Osteoblast (primary cell): ENCODE measurements at regions not wholly inside any gene's neighbourhood (a gene's known extent, or its start where the extent isn't known, plus 50 kb on each side); places are given as distances from the start of the nearest gene placed in this dataset.
"Not testable (repeated sequence)": the region's sequence is repeated elsewhere in the genome, so short reads cannot be mapped to it uniquely, and the experiment has no call there.

Source experiments
- DNase-seq: peaks from one replicate; pipeline ENCODE4 v3.0.0; 2011; ENCODE audit warnings: low spot score, mixed read lengths; ENCODE audit not compliant: insufficient read length; ENCODE audit errors: missing footprints
- H2AFZ ChIP-seq: 2 replicates; pipeline ENCODE4 v1.6.0; 2011; ENCODE audit warnings: mild to moderate bottlenecking, low read length
- H3K27ac ChIP-seq: 2 replicates; pipeline ENCODE4 v1.5.1; 2011; ENCODE audit warnings: mild to moderate bottlenecking, low read depth, low read length, moderate library complexity
- H3K27me3 ChIP-seq: 2 replicates; pipeline ENCODE4 v1.6.0; 2012; ENCODE audit warnings: mild to moderate bottlenecking, control low read depth, inconsistent platforms, low read length, moderate library complexity; ENCODE audit not compliant: insufficient read depth
- H3K36me3 ChIP-seq: 2 replicates; pipeline ENCODE4 v1.5.1; 2011; ENCODE audit warnings: mild to moderate bottlenecking, low read length, control low read depth, moderate library complexity; ENCODE audit not compliant: insufficient read depth
- H3K4me1 ChIP-seq: 2 replicates; pipeline ENCODE4 v1.5.1; 2011; ENCODE audit warnings: mild to moderate bottlenecking, low read length, control low read depth, moderate library complexity; ENCODE audit not compliant: insufficient read depth
- H3K4me2 ChIP-seq: 2 replicates; pipeline ENCODE4 v1.6.0; 2011; ENCODE audit warnings: mild to moderate bottlenecking, low read length; ENCODE audit not compliant: insufficient read depth
- H3K4me3 ChIP-seq: fragments of 200-600 bp; sonication (generic); 3 replicates; pipeline ENCODE4 v1.5.1; 2012; ENCODE audit warnings: mild to moderate bottlenecking, low read length, inconsistent platforms; ENCODE audit not compliant: insufficient read depth
- H3K79me2 ChIP-seq: 2 replicates; pipeline ENCODE4 v1.6.0; 2012; ENCODE audit warnings: mild to moderate bottlenecking, low read length, control low read depth, inconsistent platforms; ENCODE audit not compliant: insufficient read depth
- H3K9me3 ChIP-seq: 2 replicates; pipeline ENCODE4 v1.5.1; 2011; ENCODE audit warnings: low read depth, low read length, control low read depth
- H4K20me1 ChIP-seq: 2 replicates; pipeline ENCODE4 v1.6.0; 2012; ENCODE audit warnings: mild to moderate bottlenecking, low read length, control low read depth; ENCODE audit not compliant: insufficient read depth
- CTCF ChIP-seq: IDR thresholded peaks from 2 replicates; pipeline ENCODE4 v1.5.1; 2011; ENCODE audit warnings: mild to moderate bottlenecking, low read depth, low read length, moderate library complexity; ENCODE audit errors: extremely low read depth

GRCh38 chr6:93842178-93842577 is 422.8 kb upstream of the EPHA7 start:
- no peak for DNase-seq
- H3K79me2 ChIP-seq, result no peaks in the 10 kb centered on the region

GRCh38 chr6:93835451-93836145 is 416.2 kb upstream of the EPHA7 start:
- not testable (repeated sequence) for H3K27me3 ChIP-seq, H3K27ac ChIP-seq, H3K4me1 ChIP-seq, H3K36me3 ChIP-seq, H2AFZ ChIP-seq, DNase-seq, H3K79me2 ChIP-seq, H4K20me1 ChIP-seq, H3K4me2 ChIP-seq, H3K9me3 ChIP-seq, H3K4me3 ChIP-seq

More at GRCh38 chr6:93842178-93842577, 422.8 kb upstream of the EPHA7 start:
- H4K20me1 ChIP-seq, result no peaks in the 10 kb centered on the region
- no peaks in the 10 kb centered on the region for H3K36me3 ChIP-seq
- no peaks in the 10 kb centered on the region for H3K27me3 ChIP-seq
- no peak overlapping the region for H2AFZ ChIP-seq
- no peak overlapping the region for H3K4me3 ChIP-seq
- H3K4me1 ChIP-seq, result no peaks in the 10 kb centered on the region
- no peak for TF ChIP-seq CTCF
- H3K4me2 ChIP-seq, result no peak overlapping the region
- no peak overlapping the region for H3K27ac ChIP-seq
- no peaks in the 10 kb centered on the region for H3K9me3 ChIP-seq

GRCh38 chr6:93835026-93835425 is 415.7 kb upstream of the EPHA7 start:
- not testable (repeated sequence) for H4K20me1 ChIP-seq, H3K4me2 ChIP-seq, H3K27ac ChIP-seq, H3K4me1 ChIP-seq, H3K27me3 ChIP-seq, DNase-seq, H3K9me3 ChIP-seq, H2AFZ ChIP-seq, H3K79me2 ChIP-seq, H3K36me3 ChIP-seq, H3K4me3 ChIP-seq

GRCh38 chr6:93833326-93833725 is 414.0 kb upstream of the EPHA7 start:
- H2AFZ ChIP-seq, H3K36me3 ChIP-seq, H3K4me3 ChIP-seq, H3K27me3 ChIP-seq, H4K20me1 ChIP-seq, H3K4me1 ChIP-seq, H3K4me2 ChIP-seq, H3K79me2 ChIP-seq, H3K27ac ChIP-seq, H3K9me3 ChIP-seq, DNase-seq: not testable (repeated sequence)

GRCh38 chr6:93829757-93830156 is 410.4 kb upstream of the EPHA7 start:
- not testable (repeated sequence) for H3K27me3 ChIP-seq, H3K36me3 ChIP-seq, H3K79me2 ChIP-seq, H3K4me2 ChIP-seq, H4K20me1 ChIP-seq, H3K4me1 ChIP-seq, H3K27ac ChIP-seq, DNase-seq, H3K4me3 ChIP-seq, H3K9me3 ChIP-seq, H2AFZ ChIP-seq

GRCh38 chr6:93829009-93829408 is 409.6 kb upstream of the EPHA7 start:
- H3K27ac ChIP-seq, result no peak overlapping the region
- no peaks in the 10 kb centered on the region for H4K20me1 ChIP-seq
- DNase-seq, result no peak
- H2AFZ ChIP-seq, result no peak overlapping the region
- H3K79me2 ChIP-seq, result no peaks in the 10 kb centered on the region
- peaks cover 1% of the 10 kb centered on the region for H3K9me3 ChIP-seq
- no peak for TF ChIP-seq CTCF
- no peak overlapping the region for H3K4me2 ChIP-seq
- no peaks in the 10 kb centered on the region for H3K4me1 ChIP-seq
- H3K27me3 ChIP-seq, result no peaks in the 10 kb centered on the region
- no peaks in the 10 kb centered on the region for H3K36me3 ChIP-seq
- no peak overlapping the region for H3K4me3 ChIP-seq
